HG02885 (cell line): ENCODE measurements at regions not wholly inside any gene's neighbourhood (a gene's known extent, or its start where the extent isn't known, plus 50 kb on each side); places are given as distances from the start of the nearest gene placed in this dataset.
"Not testable (repeated sequence)": the region's sequence is repeated elsewhere in the genome, so short reads cannot be mapped to it uniquely, and the experiment has no call there.

ENCODE experiments used
- ATAC-seq: cut with Tn5 transposase; IDR thresholded peaks from one replicate; pipeline ENCODE4 v1.9.1; 2021; ENCODE audit warnings: mild to moderate bottlenecking; ENCODE audit not compliant: unreplicated experiment, poor library complexity

- ATAC-seq, result no peak
These were observed 724.5 kb upstream of the RAG2 start for GRCh38 chr11:37322333-37323194.

- ATAC-seq, result no peak
These were observed 722.9 kb upstream of the RAG2 start for GRCh38 chr11:37320921-37321320.

GRCh38 chr11:37317803-37318202 is 719.8 kb upstream of the RAG2 start:
- no peak for ATAC-seq

DNA sequence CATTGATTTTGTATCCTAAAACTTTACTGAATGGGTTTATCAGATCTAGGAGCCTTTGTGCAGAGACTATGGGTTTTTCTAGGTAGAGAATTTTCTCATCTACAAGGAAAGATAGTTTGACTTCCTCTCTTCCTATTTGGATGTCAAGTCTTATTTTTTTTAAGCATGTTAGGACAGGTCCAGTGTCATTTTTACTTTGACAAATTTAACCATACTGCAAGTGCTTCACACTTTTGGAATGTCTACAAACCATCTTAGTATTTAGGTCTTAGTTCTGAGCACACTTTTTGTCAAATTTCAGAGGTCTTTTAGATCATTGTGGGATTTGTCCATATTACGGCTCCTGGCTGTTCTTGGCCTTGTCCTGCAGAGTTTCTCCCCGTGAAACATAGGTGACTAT is 715.2 kb upstream of the RAG2 start:
- ATAC-seq, result no peak

DNA sequence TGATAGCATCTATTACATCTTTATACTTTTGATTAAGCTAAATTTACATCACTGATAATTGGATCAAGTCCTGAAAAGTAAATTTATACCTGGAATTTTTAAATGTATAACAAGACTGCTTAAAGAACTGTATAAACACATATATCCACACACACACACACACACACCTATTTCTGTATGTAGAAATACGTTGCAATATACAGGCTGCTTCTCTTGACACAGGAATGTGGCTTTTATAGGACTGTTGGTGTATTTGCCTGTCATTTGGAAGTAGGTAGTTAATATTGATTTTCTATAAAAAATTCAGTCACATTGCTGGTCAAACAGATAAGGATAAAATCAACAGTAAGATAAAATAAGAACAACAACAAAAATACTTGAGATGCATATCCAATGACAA is 708.5 kb upstream of the RAG2 start:
- no peak for ATAC-seq

DNA sequence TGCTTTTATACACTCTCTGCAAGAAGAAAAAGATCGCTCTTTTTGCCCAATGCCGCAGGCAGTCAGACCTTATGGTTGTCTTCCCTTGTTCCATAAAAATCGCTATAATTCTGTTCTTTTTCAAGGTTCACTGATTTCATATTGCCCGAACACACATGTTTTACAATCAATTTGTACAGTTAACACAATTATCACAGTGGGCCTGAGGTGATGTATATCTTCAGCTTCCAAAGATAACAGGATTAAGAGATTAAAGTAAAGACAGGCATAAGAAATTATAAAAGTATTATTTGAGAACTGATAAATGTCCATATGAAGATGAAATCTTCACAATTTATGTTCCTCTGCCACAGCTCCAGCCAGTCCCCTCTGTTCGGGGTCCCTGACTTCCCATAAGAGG is 703.4 kb upstream of the RAG2 start:
- not testable (repeated sequence) for ATAC-seq

DNA sequence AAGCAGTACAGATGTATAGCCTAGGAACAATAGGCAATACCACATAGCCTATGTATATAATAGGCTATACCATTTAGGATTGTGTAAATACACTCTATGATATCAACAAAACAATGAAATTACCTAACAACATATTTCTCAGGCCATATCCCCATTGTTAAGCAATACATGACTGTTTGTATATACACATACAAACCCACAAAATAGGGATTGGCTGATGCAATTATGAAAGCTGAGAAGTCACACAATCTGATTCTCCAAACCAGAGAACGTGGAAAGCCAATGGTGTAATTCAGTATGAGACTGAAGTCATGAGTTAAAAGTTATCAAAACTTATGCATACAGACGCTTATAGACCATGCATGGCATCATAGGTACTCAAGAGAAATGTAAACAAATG is 700.1 kb upstream of the RAG2 start:
- no peak for ATAC-seq

- no peak for ATAC-seq
These were observed 688.9 kb upstream of the RAG2 start for GRCh38 chr11:37286890-37287289.

DNA sequence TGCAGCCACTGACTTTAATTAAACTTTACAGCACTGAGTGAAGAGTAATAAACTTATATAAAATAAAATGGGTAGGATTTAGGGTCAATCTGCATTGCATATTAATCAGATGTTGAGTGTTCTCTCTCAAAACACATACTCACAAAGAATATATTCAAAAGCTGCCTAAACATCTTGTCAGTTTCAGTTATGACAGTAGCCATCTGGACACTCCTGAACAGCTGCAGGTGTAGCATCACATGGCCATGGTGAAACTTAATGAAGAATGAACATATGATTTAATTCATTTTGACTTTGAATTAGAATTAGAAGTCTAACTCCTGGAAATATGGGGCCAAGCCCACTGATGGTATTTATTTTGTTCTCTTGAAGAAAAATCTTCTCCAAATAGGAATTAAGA is 684.3 kb upstream of the RAG2 start:
- no peak for ATAC-seq

DNA sequence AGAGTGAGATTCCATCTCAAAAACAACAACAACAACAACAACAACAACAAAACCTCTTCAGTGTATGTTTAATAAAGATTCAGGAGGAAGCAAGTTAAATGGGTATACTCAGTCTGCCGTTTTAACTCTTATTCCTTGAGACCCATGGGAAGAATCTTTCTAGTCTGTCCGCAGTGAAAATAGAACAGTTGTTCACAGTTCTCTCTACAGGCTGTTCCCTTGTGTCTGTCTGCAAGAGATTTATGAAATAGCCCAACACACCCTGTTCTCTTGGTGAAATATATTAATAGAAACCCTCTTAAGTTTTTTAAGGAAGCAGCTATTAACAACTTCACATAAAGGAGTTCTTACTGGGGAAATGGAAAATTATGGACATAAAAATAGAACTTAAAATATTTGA is 682.2 kb upstream of the RAG2 start:
- ATAC-seq, result no peak

DNA sequence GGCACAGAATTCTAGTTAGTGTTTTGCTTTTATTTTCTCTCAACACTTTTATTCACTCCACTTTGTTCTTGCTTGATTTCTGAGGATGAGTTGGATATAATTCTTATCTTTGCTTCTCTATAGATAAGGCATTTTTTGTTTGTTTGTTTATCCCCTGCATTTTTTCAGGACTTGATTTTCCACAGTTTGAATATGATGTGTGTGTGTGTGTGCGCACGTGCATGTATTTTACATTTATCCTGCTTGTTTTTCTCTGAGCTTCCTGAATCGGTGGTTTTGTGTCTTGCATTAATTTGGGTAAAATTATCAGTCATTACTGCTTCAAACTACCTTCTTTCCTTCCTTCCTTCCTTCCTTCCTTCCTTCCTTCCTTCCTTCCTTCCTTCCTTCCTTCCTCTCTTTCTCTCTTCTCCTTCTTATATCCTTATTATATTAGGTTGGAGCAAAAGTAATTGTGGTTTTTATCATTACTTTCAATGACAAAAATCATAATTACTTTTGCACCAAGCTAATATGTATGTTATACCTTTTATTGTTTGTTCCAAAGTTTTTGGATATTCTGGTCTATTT is 679.9 kb upstream of the RAG2 start:
- ATAC-seq, result no peak

DNA sequence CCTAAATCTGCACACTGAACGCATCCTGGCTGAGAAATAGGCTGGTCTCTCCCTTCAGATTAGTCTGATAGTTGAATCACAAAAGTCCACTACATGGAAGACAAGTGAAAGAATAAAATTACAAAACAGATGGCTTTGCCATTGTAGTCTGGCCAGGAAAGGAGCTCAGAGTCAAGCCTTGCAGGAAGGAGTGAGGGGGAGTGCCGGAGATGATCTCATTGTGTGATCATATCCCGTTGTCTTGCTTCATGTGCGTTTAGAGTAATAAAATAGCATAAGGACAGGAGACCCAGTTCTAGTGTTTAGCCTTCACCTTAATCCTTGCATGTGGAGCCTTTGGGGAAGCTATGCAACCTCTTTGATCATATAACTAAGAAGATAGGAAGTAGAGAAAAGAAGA is 666.7 kb upstream of the RAG2 start:
- ATAC-seq, result no peak

DNA sequence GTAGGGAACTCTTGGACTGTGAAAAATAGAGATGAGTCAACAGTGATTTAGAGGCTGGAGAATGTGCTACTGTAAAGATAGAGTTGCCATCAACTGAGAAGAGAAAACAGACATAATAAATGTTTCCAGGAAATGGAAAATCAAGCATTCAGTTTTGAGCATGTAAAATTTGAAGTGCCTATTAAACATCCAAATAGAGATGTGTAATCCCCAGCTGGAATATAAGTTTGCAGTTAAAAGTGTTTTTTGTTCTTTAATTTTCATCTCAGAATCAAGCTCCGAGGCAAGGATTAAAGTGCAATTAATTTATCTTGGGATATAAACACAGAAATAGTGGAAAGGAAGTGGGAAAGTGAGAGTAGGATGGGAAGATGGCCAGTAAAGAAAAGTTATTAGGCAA is 666.0 kb upstream of the RAG2 start:
- no peak for ATAC-seq

DNA sequence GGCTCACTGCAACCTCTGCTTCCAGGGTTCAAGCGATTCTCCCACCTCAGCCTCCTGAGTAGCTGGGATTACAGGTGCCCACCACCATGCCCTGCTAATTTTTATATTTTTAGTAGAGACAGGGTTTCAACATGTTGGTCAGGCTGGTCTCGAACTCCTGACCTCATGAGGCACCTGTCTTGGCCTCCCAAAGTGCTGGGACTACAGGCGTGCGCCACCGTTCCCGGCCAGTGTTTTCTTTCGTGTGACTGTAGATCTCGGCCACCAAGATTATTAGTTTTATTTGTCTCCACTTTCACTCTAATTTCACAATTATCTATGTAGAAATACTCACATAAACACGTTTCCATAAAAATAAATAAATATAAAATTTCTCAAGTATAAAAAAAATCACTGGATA is 665.4 kb upstream of the RAG2 start:
- not testable (repeated sequence) for ATAC-seq

DNA sequence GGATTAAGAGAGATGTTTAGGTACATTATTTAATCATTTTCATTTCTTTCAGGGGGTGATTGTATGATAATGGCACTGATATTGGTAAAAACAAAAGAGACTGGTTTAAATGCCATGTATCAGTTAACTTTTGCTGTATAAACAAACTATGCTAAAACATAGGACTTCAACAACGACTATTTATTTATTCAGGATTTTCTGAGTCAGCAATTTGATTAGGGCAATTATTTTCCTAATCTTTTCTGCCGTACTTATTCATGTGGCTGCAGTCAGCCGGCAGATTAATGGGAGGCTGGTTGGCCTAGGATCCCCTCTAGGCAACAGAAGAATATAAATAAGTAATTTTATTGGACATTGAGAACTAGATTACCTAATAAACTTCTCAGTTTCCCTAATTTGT is 661.7 kb upstream of the RAG2 start:
- ATAC-seq, result no peak

GRCh38 chr11:37248145-37248544 is 650.1 kb upstream of the RAG2 start:
- no peak for ATAC-seq

- not testable (repeated sequence) for ATAC-seq
These were observed 648.1 kb upstream of the RAG2 start for GRCh38 chr11:37246092-37246491.

DNA sequence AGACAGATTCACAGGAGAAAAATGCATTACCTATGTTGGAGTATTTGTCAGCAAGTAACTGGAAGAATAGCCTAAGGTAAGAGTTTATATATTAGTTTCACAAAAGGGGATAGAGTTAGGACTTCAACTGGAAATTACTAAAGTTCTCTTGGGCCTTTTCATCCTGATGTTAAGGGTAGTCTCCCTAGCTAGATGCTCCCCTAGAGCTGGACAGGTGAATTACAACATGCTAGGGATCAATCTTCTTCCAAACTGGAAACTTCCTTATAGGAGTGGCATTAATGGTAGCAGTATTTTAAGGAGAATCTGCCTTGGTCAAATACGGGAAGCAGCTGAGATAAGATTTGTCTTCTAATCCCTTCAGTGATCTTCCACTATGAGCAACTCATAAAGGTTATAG is 632.8 kb upstream of the RAG2 start:
- ATAC-seq, result no peak

DNA sequence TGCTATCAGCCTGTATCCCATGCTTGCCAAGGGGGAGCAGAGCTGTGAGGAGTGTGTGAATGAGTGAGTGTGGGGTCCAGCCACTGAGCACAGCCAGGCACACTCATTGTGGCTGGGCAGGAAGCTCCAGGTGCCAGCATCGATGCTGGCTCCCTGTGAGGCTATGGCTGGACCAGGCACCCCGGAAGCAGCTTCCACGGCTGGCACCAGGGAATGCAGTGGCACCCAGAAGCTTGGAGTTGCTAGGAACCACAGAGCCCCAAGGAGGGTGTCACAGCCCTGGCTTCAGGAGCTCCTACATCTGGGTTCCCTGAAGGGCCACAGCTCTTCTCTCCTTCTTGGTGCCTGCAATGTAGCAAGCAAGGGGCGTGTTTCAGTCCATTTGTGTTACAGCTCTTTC is 625.9 kb upstream of the RAG2 start:
- ATAC-seq, result no peak

GRCh38 chr11:37203006-37203405 is 605.0 kb upstream of the RAG2 start:
- ATAC-seq, result no peak

DNA sequence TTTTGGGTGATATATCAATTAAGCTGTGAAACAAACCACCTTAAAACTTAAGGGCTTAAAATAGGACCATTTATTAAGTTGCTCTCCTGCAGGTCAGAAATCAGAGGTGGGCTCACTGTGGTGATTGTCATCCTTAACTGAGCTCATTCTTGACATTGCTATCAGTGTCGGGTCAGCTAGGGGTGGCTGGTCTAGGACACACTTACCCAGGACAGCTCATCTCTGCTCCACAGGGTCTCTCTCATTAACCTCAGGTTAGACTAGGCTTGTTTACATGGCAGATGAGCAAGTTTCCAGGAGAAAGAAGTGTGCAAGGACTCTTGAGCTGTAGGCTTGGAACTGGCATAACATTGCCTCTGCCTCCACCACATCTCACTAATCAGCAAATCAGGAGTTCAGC is 601.0 kb upstream of the RAG2 start:
- ATAC-seq, result no peak

DNA sequence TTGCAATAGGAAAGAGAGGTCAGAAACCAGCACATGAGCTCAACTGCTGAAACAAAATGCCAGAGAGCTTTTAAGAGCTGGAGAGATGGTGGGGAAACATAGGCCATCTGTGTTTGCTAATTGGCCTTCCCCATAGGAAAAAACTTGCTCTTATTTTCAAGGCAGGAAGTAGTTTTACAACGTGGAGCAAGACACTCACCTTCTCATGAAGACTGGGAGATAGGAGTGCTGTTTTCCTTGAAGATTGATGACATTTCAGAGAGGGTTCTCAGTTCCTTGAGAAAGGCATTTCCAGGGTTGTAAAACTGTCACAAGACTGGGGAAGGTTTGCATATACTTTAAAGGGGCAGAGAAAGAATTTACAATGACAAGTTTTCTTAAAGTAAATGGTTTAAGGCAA is 586.3 kb upstream of the RAG2 start:
- no peak for ATAC-seq
